ENCODE measurements at regions not wholly inside any gene's neighbourhood (a gene's known extent, or its start where the extent isn't known, plus 50 kb on each side); places are given as distances from the start of the nearest gene placed in this dataset.
"Not testable (repeated sequence)": the region's sequence is repeated elsewhere in the genome, so short reads cannot be mapped to it uniquely, and the experiment has no call there.

GRCh38 chr1:121523112-121523511 lies 338.3 kb downstream of the SRGAP2C start:
- ATAC-seq; DNase-seq; H3K9me3 Mint-ChIP-seq (ENCODE audit: low read depth); H3K4me3 Mint-ChIP-seq; H3K27me3 Mint-ChIP-seq; H3K27ac Mint-ChIP-seq; CTCF ChIA-PET: not testable (repeated sequence)
- peaks cover 26% of the 10 kb centered on the region for H3K4me1 Mint-ChIP-seq
- peaks cover 23% of the 10 kb centered on the region for H3K36me3 Mint-ChIP-seq

DNA sequence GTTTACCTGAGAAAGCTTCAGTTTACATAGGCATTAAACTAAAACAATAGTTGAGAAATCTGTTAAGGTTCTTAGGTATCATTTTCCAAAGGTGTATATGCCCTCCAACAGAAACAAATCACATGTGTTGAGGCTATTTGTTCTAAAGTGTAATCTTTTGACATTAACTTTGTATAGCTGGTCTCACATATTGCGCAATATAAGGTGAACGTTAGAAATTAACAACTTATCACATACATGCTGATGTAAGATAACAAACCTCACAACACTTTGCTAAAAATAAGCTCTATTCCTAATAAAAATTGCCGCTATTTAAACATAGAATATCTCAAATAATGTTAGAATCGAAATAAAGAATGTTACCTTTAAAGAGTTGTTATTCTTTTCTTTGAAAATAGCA lies 340.6 kb downstream of the SRGAP2C start:
- CTCF ChIA-PET, result no interaction called here
- Mint-ChIP-seq H3K4me3 (no peak overlapping the region), H3K4me1 (peaks cover 11% of the 10 kb centered on the region), H3K9me3 (ENCODE audit: low read depth) (no peaks in the 10 kb centered on the region), H3K27ac (no peak overlapping the region), H3K36me3 (peaks cover 18% of the 10 kb centered on the region), H3K27me3 (no peaks in the 10 kb centered on the region)
- ATAC-seq (no peak), DNase-seq (no peak)

- H3K36me3 Mint-ChIP-seq, result peaks cover 10% of the 10 kb centered on the region
- ATAC-seq; H3K27me3 Mint-ChIP-seq; H3K9me3 Mint-ChIP-seq (ENCODE audit: low read depth); DNase-seq; CTCF ChIA-PET; H3K4me1 Mint-ChIP-seq; H3K27ac Mint-ChIP-seq; H3K4me3 Mint-ChIP-seq: not testable (repeated sequence)
These were observed 344.2 kb downstream of the SRGAP2C start for GRCh38 chr1:121528958-121529357.

GRCh38 chr1:121530026-121530425 lies 345.3 kb downstream of the SRGAP2C start:
- H3K36me3 Mint-ChIP-seq; ATAC-seq; H3K4me3 Mint-ChIP-seq; DNase-seq; H3K9me3 Mint-ChIP-seq (ENCODE audit: low read depth); CTCF ChIA-PET; H3K4me1 Mint-ChIP-seq; H3K27me3 Mint-ChIP-seq; H3K27ac Mint-ChIP-seq: not testable (repeated sequence)

DNA sequence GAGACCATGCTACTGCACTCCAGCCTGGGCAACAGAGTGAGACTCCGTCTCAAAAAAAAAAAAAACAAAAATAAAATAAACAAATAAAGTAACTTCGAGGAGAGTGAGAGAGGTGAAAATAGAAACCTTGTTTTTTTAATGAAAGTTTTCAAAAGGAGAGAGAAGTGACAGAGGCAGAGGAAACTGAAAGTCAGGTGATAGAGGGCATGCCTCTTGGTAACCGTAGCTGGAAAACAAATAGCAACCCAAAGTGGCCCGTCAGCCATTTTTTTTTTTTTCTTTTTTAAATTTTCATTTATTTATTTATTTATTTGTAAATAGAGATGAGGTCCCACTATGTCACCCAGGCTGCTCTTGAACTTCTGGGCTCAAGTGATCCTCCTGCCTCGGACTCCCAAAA lies 347.0 kb downstream of the SRGAP2C start:
- ATAC-seq; DNase-seq; H3K4me3 Mint-ChIP-seq; H3K36me3 Mint-ChIP-seq; H3K27me3 Mint-ChIP-seq; H3K27ac Mint-ChIP-seq; CTCF ChIA-PET; H3K4me1 Mint-ChIP-seq; H3K9me3 Mint-ChIP-seq (ENCODE audit: low read depth): not testable (repeated sequence)

- H3K27me3 Mint-ChIP-seq; H3K27ac Mint-ChIP-seq; ATAC-seq; DNase-seq; CTCF ChIA-PET; H3K4me3 Mint-ChIP-seq; H3K9me3 Mint-ChIP-seq (ENCODE audit: low read depth); H3K4me1 Mint-ChIP-seq: not testable (repeated sequence)
- peaks cover 12% of the 10 kb centered on the region for H3K36me3 Mint-ChIP-seq
These were observed 353.4 kb downstream of the SRGAP2C start for GRCh38 chr1:121538148-121538547.

- peaks cover 12% of the 10 kb centered on the region for H3K36me3 Mint-ChIP-seq
- H3K4me1 Mint-ChIP-seq, result no peaks in the 10 kb centered on the region
- H3K9me3 Mint-ChIP-seq (ENCODE audit: low read depth), result peaks cover 3% of the 10 kb centered on the region
- no peaks in the 10 kb centered on the region for H3K27me3 Mint-ChIP-seq
- no peak for ATAC-seq
- no peak overlapping the region for H3K4me3 Mint-ChIP-seq
- DNase-seq, result no peak
- H3K27ac Mint-ChIP-seq, result no peak overlapping the region
- CTCF ChIA-PET, result no interaction called here
These were observed 354.3 kb downstream of the SRGAP2C start for GRCh38 chr1:121538943-121539575.

DNA sequence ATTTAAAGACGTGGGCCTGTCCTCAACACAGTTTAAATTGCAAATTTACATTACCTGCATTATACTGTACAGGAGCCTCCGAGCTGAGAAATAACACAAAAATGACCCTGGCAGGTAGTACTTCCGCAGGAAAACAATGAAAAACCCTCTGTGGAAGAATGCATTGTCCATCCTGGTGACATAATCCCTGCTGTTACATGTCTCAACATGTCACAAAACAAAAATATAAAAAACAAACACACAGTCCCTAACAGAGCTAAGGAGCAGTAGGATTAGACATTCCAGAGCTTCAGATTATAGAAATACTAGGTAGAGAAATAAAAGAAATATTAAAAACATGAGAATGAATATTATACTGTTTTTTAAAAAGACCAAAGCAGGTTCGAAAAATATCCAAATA lies 359.2 kb downstream of the SRGAP2C start:
- H3K4me1 Mint-ChIP-seq; H3K4me3 Mint-ChIP-seq; DNase-seq; H3K9me3 Mint-ChIP-seq (ENCODE audit: low read depth); H3K27me3 Mint-ChIP-seq; H3K27ac Mint-ChIP-seq; ATAC-seq; CTCF ChIA-PET: not testable (repeated sequence)
- H3K36me3 Mint-ChIP-seq, result peaks cover 18% of the 10 kb centered on the region

DNA sequence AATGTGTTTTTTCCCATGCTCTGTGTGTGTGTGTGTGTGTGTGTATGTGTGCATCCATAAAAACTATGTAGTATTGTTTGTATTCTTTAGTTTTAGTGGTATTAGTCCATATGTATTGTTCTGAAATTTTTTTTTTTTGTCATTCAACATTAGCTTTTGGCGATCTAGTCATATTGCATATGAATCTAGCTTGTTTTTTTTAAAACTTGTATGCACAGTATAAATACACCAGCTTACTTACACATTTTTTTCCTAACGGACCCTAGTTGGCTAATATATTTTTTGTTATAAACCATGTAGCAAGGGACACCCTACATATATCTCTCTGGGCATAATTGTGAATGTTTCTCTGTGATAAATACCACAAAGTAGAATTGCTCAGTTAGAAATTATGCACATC lies 359.7 kb downstream of the SRGAP2C start:
- Mint-ChIP-seq H3K9me3 (ENCODE audit: low read depth) (no peaks in the 10 kb centered on the region), H3K4me1 (no peaks in the 10 kb centered on the region), H3K4me3 (no peak overlapping the region), H3K27me3 (no peaks in the 10 kb centered on the region), H3K36me3 (peaks cover 16% of the 10 kb centered on the region), H3K27ac (no peak overlapping the region)
- ATAC-seq, result no peak
- DNase-seq, result no peak
- CTCF ChIA-PET, result no interaction called here

GRCh38 chr1:121545899-121546298 lies 361.1 kb downstream of the SRGAP2C start:
- peaks cover 13% of the 10 kb centered on the region for H3K36me3 Mint-ChIP-seq
- H3K27ac Mint-ChIP-seq; CTCF ChIA-PET; H3K9me3 Mint-ChIP-seq (ENCODE audit: low read depth); H3K4me3 Mint-ChIP-seq; DNase-seq; ATAC-seq; H3K4me1 Mint-ChIP-seq; H3K27me3 Mint-ChIP-seq: not testable (repeated sequence)

GRCh38 chr1:121546830-121547591 lies 362.2 kb downstream of the SRGAP2C start:
- CTCF ChIA-PET, result no interaction called here
- Mint-ChIP-seq H3K4me1 (peaks cover 14% of the 10 kb centered on the region), H3K36me3 (peaks cover 17% of the 10 kb centered on the region), H3K27ac (no peak overlapping the region), H3K4me3 (no peak overlapping the region), H3K27me3 (no peaks in the 10 kb centered on the region), H3K9me3 (ENCODE audit: low read depth) (peaks cover 2% of the 10 kb centered on the region)
- ATAC-seq (no peak), DNase-seq (no peak)

- DNase-seq; H3K4me3 Mint-ChIP-seq; H3K9me3 Mint-ChIP-seq (ENCODE audit: low read depth); CTCF ChIA-PET; H3K27ac Mint-ChIP-seq; H3K27me3 Mint-ChIP-seq; ATAC-seq: not testable (repeated sequence)
- Mint-ChIP-seq H3K36me3 (peaks cover 22% of the 10 kb centered on the region), H3K4me1 (peaks cover 22% of the 10 kb centered on the region)
These were observed 363.0 kb downstream of the SRGAP2C start for GRCh38 chr1:121547726-121548125.

DNA sequence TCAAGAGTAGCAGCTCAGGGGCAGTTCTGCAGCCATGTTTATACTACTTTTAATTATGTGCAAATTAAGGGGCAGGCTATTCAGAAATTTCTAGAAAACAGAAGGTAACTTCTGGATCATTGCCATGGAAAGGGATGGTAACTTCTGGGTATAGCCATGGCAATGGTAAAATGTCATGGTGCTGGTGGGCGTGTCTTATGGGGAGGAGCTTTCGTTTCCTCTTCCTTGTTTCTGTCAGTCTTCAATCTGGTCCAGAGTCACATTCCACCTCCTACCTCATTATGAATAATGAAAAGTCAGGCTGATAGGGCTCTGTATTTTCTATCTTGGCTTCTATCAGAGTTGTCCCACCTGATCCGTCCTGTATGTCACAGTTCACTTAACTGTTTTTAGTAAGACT lies 366.0 kb downstream of the SRGAP2C start:
- not testable (repeated sequence) for DNase-seq; H3K4me3 Mint-ChIP-seq; H3K27me3 Mint-ChIP-seq; H3K9me3 Mint-ChIP-seq (ENCODE audit: low read depth); ATAC-seq; H3K27ac Mint-ChIP-seq
- H3K4me1 Mint-ChIP-seq, result peaks cover 22% of the 10 kb centered on the region
- CTCF ChIA-PET, result interaction anchor here (2.4 kb wide), 1 partner anchor 32 kb away, joined by 8 read pairs; no protein-coding TSS in a partner anchor
- H3K36me3 Mint-ChIP-seq, result peaks cover 22% of the 10 kb centered on the region

DNA sequence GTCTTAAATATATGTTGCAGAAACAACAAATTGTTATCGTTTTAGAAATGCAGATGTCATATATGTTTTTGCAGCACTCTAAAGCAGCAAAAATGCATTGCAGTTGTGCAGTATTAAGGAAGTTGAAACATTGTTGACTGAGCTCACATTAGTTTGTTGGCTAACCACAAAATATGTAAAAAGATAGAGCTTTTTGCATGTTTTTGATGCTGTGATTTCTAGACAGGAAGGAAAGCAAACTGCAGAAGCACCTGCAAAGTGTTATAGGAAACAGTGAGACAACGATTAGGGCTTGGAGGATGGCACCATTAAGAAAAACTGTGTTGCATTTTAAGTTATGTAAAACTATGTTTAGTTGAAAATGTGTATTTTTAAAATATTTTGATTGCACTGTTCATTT lies 366.7 kb downstream of the SRGAP2C start:
- H3K4me3 Mint-ChIP-seq; DNase-seq; H3K9me3 Mint-ChIP-seq (ENCODE audit: low read depth); H3K27me3 Mint-ChIP-seq: not testable (repeated sequence)
- H3K36me3 Mint-ChIP-seq, result peaks cover 19% of the 10 kb centered on the region
- peak overlapping the region; percentile 63 for H3K27ac Mint-ChIP-seq
- peak; percentile 58 for ATAC-seq
- CTCF ChIA-PET, result interaction anchor here (2.4 kb wide), 1 partner anchor 32 kb away, joined by 8 read pairs; no protein-coding TSS in a partner anchor
- H3K4me1 Mint-ChIP-seq, result peaks cover 22% of the 10 kb centered on the region

Measured in activated CD8-positive, alpha-beta memory T cell treated with anti-CD3 and anti-CD28 coated beads, Interleukin-2, amount 10 ng/mL, durations not matched to agents 7 days and 5 days (primary cell).